H1 (cell line): ENCODE measurements at regions not wholly inside any gene's neighbourhood (a gene's known extent, or its start where the extent isn't known, plus 50 kb on each side); places are given as distances from the start of the nearest gene placed in this dataset.

Experiments
- CTCF ChIA-PET: fragments of 300-600 bp; sonication (Branson Sonifier 250); formaldehyde crosslinking; loops from one replicate; lab custom pipeline; 2021; ENCODE audit not compliant: partially characterized antibody; lab: Charles Lee
- POLR2A ChIA-PET: fragments of 300-600 bp; sonication (Branson Sonifier 250); formaldehyde crosslinking; loops from one replicate; lab custom pipeline; 2021; ENCODE audit warnings: inconsistent platforms; ENCODE audit not compliant: partially characterized antibody; lab: Charles Lee
- DNase-seq, 2 experiments: peaks; one replicate each; pipeline versions ENCODE4 v3.0.0 to v3.0.0-alpha.2; 2010 to 2022; ENCODE audit warnings: low spot score in 2 of 2, low read depth in 1 of 2, mixed read lengths in 1 of 2
- FAIRE-seq: peaks from 2 replicates; lab custom pipeline; 2011; peaks lifted over from hg19 to GRCh38; lab: Jason Lieb, UNC
- H2AFZ ChIP-seq: 2 replicates; pipeline ENCODE4 v1.8.1; 2012; ENCODE audit warnings: low read length, inconsistent platforms
- H2AK5ac ChIP-seq: 2 replicates; pipeline ENCODE4 v1.6.1; 2013; ENCODE audit warnings: low read depth, low read length
- H2BK120ac ChIP-seq: replicated peaks from 2 replicates; pipeline ENCODE3; 2013; ENCODE audit warnings: low read depth, low read length, inconsistent platforms
- H2BK12ac ChIP-seq: 2 replicates; pipeline ENCODE4 v1.6.1; 2013; ENCODE audit warnings: low read depth, low read length
- H2BK15ac ChIP-seq: 2 replicates; pipeline ENCODE4 v1.6.1; 2013; ENCODE audit warnings: low read length
- H2BK20ac ChIP-seq: 2 replicates; pipeline ENCODE4 v1.6.1; 2013; ENCODE audit warnings: low read length
- H2BK5ac ChIP-seq: 2 replicates; pipeline ENCODE4 v1.6.1; 2013; ENCODE audit warnings: low read depth, low read length
- H3K14ac ChIP-seq: 2 replicates; pipeline ENCODE4 v1.6.1; 2013; ENCODE audit warnings: inconsistent platforms; ENCODE audit not compliant: insufficient read length
- H3K18ac ChIP-seq: 2 replicates; pipeline ENCODE4 v1.6.1; 2013; ENCODE audit warnings: low read length; ENCODE audit errors: extremely low read depth
- H3K23ac ChIP-seq: 2 replicates; pipeline ENCODE4 v1.6.1; 2013; ENCODE audit warnings: inconsistent platforms; ENCODE audit not compliant: insufficient read length
- H3K23me2 ChIP-seq: 2 replicates; pipeline ENCODE4 v1.6.1; 2013; ENCODE audit warnings: low read depth, low read length
- H3K27ac ChIP-seq: 2 replicates; pipeline ENCODE4 v1.6.1; 2011; ENCODE audit warnings: low read depth, low read length, inconsistent platforms
- H3K27me3 ChIP-seq, 4 experiments: replicated peaks in 1 of 4; 1 replicate in 1 of 4; 2 replicates in 3 of 4; pipeline versions ENCODE4 v1.6.1 to v1.8.1; 2011 to 2013; ENCODE audit warnings: low read length in 3 of 4, mild to moderate bottlenecking in 3 of 4, inconsistent platforms in 2 of 4, mixed read lengths in 2 of 4, moderate library complexity in 1 of 4; ENCODE audit not compliant: control insufficient read depth in 3 of 4, insufficient read depth in 3 of 4; ENCODE audit errors: extremely low read depth in 1 of 4
- H3K36me3 ChIP-seq, 4 experiments: 2 replicates each; pipeline versions ENCODE4 v1.6.1 to v1.8.1; 2011 to 2013; ENCODE audit warnings: mild to moderate bottlenecking in 4 of 4, low read length in 3 of 4, moderate library complexity in 2 of 4, control low read depth in 1 of 4, inconsistent platforms in 1 of 4; ENCODE audit not compliant: insufficient read depth in 4 of 4, control insufficient read depth in 2 of 4
- H3K4ac ChIP-seq: replicated peaks from 2 replicates; pipeline ENCODE3; 2013; ENCODE audit warnings: low read length, low read depth, mixed read lengths, inconsistent platforms; ENCODE audit not compliant: insufficient read length
- H3K4me1 ChIP-seq, 4 experiments: replicated peaks in 1 of 4; 1 replicate in 1 of 4; 2 replicates in 3 of 4; pipeline versions ENCODE4 v1.6.1 to v1.8.1; 2011 to 2013; ENCODE audit warnings: low read length in 3 of 4, inconsistent platforms in 2 of 4, mixed read lengths in 1 of 4; ENCODE audit not compliant: insufficient read depth in 4 of 4, control insufficient read depth in 3 of 4
- H3K4me2 ChIP-seq, 2 experiments: 2 replicates each; pipeline versions ENCODE4 v1.6.1 to v1.8.1; 2011 to 2013; ENCODE audit warnings: low read depth in 2 of 2, low read length in 2 of 2, control low read depth in 1 of 2, inconsistent platforms in 1 of 2, mild to moderate bottlenecking in 1 of 2; ENCODE audit not compliant: insufficient read depth in 1 of 2
- H3K4me3 ChIP-seq, 4 experiments: fragments of 200-600, 300-600 bp in 1 of 4; sonication (generic), shearing (Covaris generic), sonication (Bioruptor Twin) in 1 of 4; 2 replicates each; pipeline versions ENCODE4 v1.5.1 to v1.8.1; 2011 to 2016; ENCODE audit warnings: low read length in 4 of 4, low read depth in 3 of 4, control low read depth in 2 of 4, inconsistent platforms in 2 of 4, mild to moderate bottlenecking in 2 of 4, mixed read lengths in 1 of 4, moderate library complexity in 1 of 4; ENCODE audit not compliant: insufficient read depth in 2 of 4; ENCODE audit errors: extremely low read depth in 1 of 4
- H3K56ac ChIP-seq: replicated peaks from 2 replicates; pipeline ENCODE3; 2013; ENCODE audit warnings: low read depth, mild to moderate bottlenecking, mixed read lengths, low read length, inconsistent platforms; ENCODE audit not compliant: insufficient read length
- H3K79me1 ChIP-seq: 2 replicates; pipeline ENCODE4 v1.6.1; 2013; ENCODE audit warnings: low read depth, low read length, control low read depth
- H3K79me2 ChIP-seq, 2 experiments: 2 replicates each; pipeline versions ENCODE4 v1.6.1 to v1.8.1; 2012 to 2013; ENCODE audit warnings: low read length in 2 of 2, mild to moderate bottlenecking in 2 of 2, inconsistent platforms in 1 of 2; ENCODE audit not compliant: insufficient read depth in 2 of 2, control insufficient read depth in 1 of 2
- H3K9ac ChIP-seq, 4 experiments: replicated peaks in 1 of 4; 1 replicate in 1 of 4; 2 replicates in 3 of 4; pipeline versions ENCODE4 v1.6.1 to v1.8.1; 2011 to 2013; ENCODE audit warnings: low read depth in 3 of 4, low read length in 3 of 4, control low read depth in 2 of 4, mild to moderate bottlenecking in 2 of 4, moderate library complexity in 2 of 4, inconsistent platforms in 1 of 4; ENCODE audit errors: extremely low read depth in 1 of 4
- H3K9me3 ChIP-seq, 2 experiments: 2 replicates each; pipeline versions ENCODE4 v1.6.1 to v1.8.1; 2012 to 2013; ENCODE audit warnings: mild to moderate bottlenecking in 2 of 2, moderate library complexity in 2 of 2, control low read depth in 1 of 2, inconsistent platforms in 1 of 2, low read depth in 1 of 2, low read length in 1 of 2, mixed read lengths in 1 of 2; ENCODE audit not compliant: insufficient read depth in 2 of 2
- H4K20me1 ChIP-seq, 2 experiments: replicated peaks in 1 of 2; 2 replicates each; pipeline versions ENCODE3 to v1.8.1; 2011 to 2013; ENCODE audit warnings: inconsistent platforms in 2 of 2, low read length in 2 of 2, mild to moderate bottlenecking in 1 of 2; ENCODE audit not compliant: insufficient read depth in 2 of 2, control insufficient read depth in 1 of 2
- H4K5ac ChIP-seq: 2 replicates; pipeline ENCODE4 v1.6.1; 2013; ENCODE audit warnings: low read length, low read depth, mixed read lengths, inconsistent platforms; ENCODE audit not compliant: insufficient read length
- H4K8ac ChIP-seq: 2 replicates; pipeline ENCODE4 v1.8.0; 2013; ENCODE audit warnings: mild to moderate bottlenecking, moderate library complexity, low read length, inconsistent platforms; ENCODE audit not compliant: insufficient read depth; ENCODE audit errors: extremely low read depth
- H4K91ac ChIP-seq: replicated peaks from 2 replicates; pipeline ENCODE3; 2013; ENCODE audit warnings: low read length, mixed read lengths, inconsistent platforms; ENCODE audit not compliant: insufficient read length
- CBX5 ChIP-seq: fragments of 300-800, 300-1000 bp; sonication (generic); IDR thresholded peaks from 2 replicates; pipeline ENCODE4 v1.7.1; 2016; ENCODE audit warnings: antibody characterized with exemption, low read length, low read depth
- CREB1 ChIP-seq: IDR thresholded peaks from 2 replicates; pipeline ENCODE4 v1.6.1; 2012; ENCODE audit warnings: inconsistent platforms
- EGR1 ChIP-seq: IDR thresholded peaks from 2 replicates; pipeline ENCODE4 v1.6.1; 2011; ENCODE audit warnings: low read depth, low read length, borderline replicate concordance
- EP300 ChIP-seq, 2 experiments: IDR thresholded peaks; 1 replicate in 1 of 2; 2 replicates in 1 of 2; pipeline ENCODE4 v1.6.1; 2011 to 2012; ENCODE audit warnings: low read depth in 2 of 2, low read length in 2 of 2, mild to moderate bottlenecking in 2 of 2, borderline replicate concordance in 1 of 2, inconsistent platforms in 1 of 2, moderate library complexity in 1 of 2
- KDM1A ChIP-seq: fragments of 200-600, 300-600 bp; sonication (generic); IDR thresholded peaks from 2 replicates; pipeline ENCODE4 v1.7.1; 2016; ENCODE audit warnings: mild to moderate bottlenecking, low read length, borderline replicate concordance
- NANOG ChIP-seq: IDR thresholded peaks from 2 replicates; pipeline ENCODE4 v1.6.1; 2011; ENCODE audit warnings: low read length, low read depth, mild to moderate bottlenecking, inconsistent platforms; ENCODE audit not compliant: insufficient read depth, poor library complexity, severe bottlenecking
- RAD21 ChIP-seq, 2 experiments: IDR thresholded peaks in 1 of 2; conservative IDR thresholded peaks in 1 of 2; 2 replicates each; pipeline ENCODE4 v1.6.1; 2011; ENCODE audit warnings: low read depth in 2 of 2, low read length in 2 of 2, improper control_type of control experiment in 1 of 2, inconsistent platforms in 1 of 2, mild to moderate bottlenecking in 1 of 2, moderate library complexity in 1 of 2
- RFX5 ChIP-seq: IDR thresholded peaks from 2 replicates; pipeline ENCODE4 v1.6.1; 2011; ENCODE audit warnings: low read depth, low read length, improper control_type of control experiment, borderline replicate concordance
- RNF2 ChIP-seq: fragments of 200-900, 300-1000 bp; sonication (generic); IDR thresholded peaks from 2 replicates; pipeline ENCODE4 v1.7.1; 2016; ENCODE audit warnings: borderline replicate concordance, low read depth, mild to moderate bottlenecking, antibody characterized with exemption, low read length; ENCODE audit not compliant: poor library complexity, severe bottlenecking; ENCODE audit errors: missing control alignments
- SIRT6 ChIP-seq: IDR thresholded peaks from one replicate; pipeline ENCODE4 v1.7.1; 2012; ENCODE audit warnings: low read length, inconsistent platforms
- SP2 ChIP-seq: IDR thresholded peaks from 2 replicates; pipeline ENCODE4 v1.6.1; 2012; ENCODE audit warnings: mild to moderate bottlenecking, low read length, inconsistent platforms
- SRF ChIP-seq: IDR thresholded peaks from 2 replicates; pipeline ENCODE4 v1.6.1; 2011; ENCODE audit warnings: mild to moderate bottlenecking, low read depth, low read length, moderate library complexity
- TEAD4 ChIP-seq: IDR thresholded peaks from 2 replicates; pipeline ENCODE4 v1.6.1; 2012; ENCODE audit warnings: low read depth, low read length, inconsistent platforms, mixed read lengths
- YY1 ChIP-seq: IDR thresholded peaks from 2 replicates; pipeline ENCODE4 v1.6.1; 2011; ENCODE audit warnings: low read depth, mild to moderate bottlenecking, low read length
- WGBS, 2 experiments: shearing (Covaris generic) in 1 of 2; methylation state at CpG; one replicate each; pipeline versions ENCODE4 v1.1.6 to v1.1.7; 2013 to 2015; ENCODE audit warnings: low lambda C conversion rate in 2 of 2, mixed read lengths in 2 of 2, inconsistent platforms in 1 of 2, low coverage in 1 of 2, missing lambda C conversion rate in 1 of 2; ENCODE audit not compliant: insufficient replicate concordance in 2 of 2, insufficient coverage in 1 of 2, insufficient read length in 1 of 2; ENCODE audit errors: extremely low coverage in 1 of 2, missing lambda C conversion rate in 1 of 2; 5-methylcytosine and 5-hydroxymethylcytosine counted together

DNA sequence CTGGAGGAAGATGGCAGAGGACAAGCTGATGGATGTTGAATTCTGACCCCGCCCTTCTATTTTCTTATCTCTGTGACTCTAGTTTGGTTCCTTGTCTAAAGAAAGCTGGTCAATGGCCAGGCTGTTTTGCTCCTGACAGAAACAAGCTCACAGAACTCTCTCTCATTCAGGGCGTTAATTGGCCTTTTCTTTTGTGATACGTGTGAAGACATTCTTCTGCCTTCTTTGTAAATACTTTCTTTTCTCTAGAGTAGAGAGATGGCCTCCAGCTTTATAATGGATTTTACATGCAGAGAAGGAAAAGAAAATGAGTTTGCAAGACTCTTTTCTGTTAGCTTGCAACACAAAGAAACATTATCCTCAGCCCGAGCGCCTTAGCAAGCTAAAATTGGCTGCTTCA lies 492.2 kb upstream of the CCDC196 start:
- Histone ChIP-seq H3K4me1 (peaks cover 0 to 11% (median 5%) of the 10 kb centered on the region in 4 experiments; a peak in 3 of 7 replicates), H2BK5ac (no peak overlapping the region), H2BK15ac (no peak overlapping the region), H3K18ac (no peak overlapping the region), H2BK12ac (no peak overlapping the region), H3K9me3 (peaks cover 6 to 8% of the 10 kb centered on the region in 2 experiments; a peak in 2 of 4 replicates), H4K8ac (no peak overlapping the region), H3K27ac (no peak overlapping the region), H2BK20ac (no peak overlapping the region), H3K14ac (no peak overlapping the region), H4K91ac (no peak overlapping the region), H3K23ac (no peak overlapping the region), H3K36me3 (no peaks in the 10 kb centered on the region), H4K5ac (peak overlapping the region; percentile 19), H3K4me3 (no peak overlapping the region), H3K23me2 (no peaks in the 10 kb centered on the region), H3K4me2 (0 out of 4 replicates have a peak overlapping the region, but pooled peaks of 1 of the 2 experiments have one; percentile 0), H3K27me3 (no peaks in the 10 kb centered on the region), H2AFZ (no peak overlapping the region), H2AK5ac (no peak overlapping the region), H3K79me1 (no peaks in the 10 kb centered on the region), H4K20me1 (no peaks in the 10 kb centered on the region), H2BK120ac (no peak overlapping the region), H3K4ac (no peak overlapping the region), H3K56ac (no peak overlapping the region), H3K79me2 (no peaks in the 10 kb centered on the region), H3K9ac (no peak overlapping the region)
- 60% methylated on average over 5 of the region's 5 CpGs; no CpG with 5 or more reads in 1 of the 2 experiments for WGBS, 2 experiments
- no peak for TF ChIP-seq SIRT6
- TF ChIP-seq TEAD4 = no peak
- no peak for TF ChIP-seq SP2
- TF ChIP-seq CREB1 = no peak
- TF ChIP-seq KDM1A = no peak
- no peak for TF ChIP-seq SRF
- TF ChIP-seq CBX5 = no peak
- no peak for TF ChIP-seq RNF2
- no peak for TF ChIP-seq YY1
- TF ChIP-seq RFX5 = no peak
- TF ChIP-seq EGR1 = no peak
- no peak for TF ChIP-seq EP300 (IDR thresholded peaks at IDR 0.05; ENCODE audit: borderline replicate concordance in 1 of 2, low read depth in 2 of 2, low read length in 2 of 2)
- no peak for TF ChIP-seq RAD21 (IDR thresholded peaks at IDR 0.05 in 1 of 2, conservative IDR thresholded peaks at IDR 0.05 in 1 of 2; ENCODE audit: low read depth in 2 of 2, low read length in 2 of 2)
- TF ChIP-seq NANOG = no peak
- FAIRE-seq (no peak), DNase-seq (no peak)
- ChIA-PET CTCF (interaction anchor here (0.6 to 1.4 kb wide), 5 partner anchors 28 to 1115 kb away, joined by 3 to 7 read pairs (median 4); no protein-coding TSS in a partner anchor), POLR2A (no interaction called here)
